ENCODE measurements at regions not wholly inside any gene's neighbourhood (a gene's known extent, or its start where the extent isn't known, plus 50 kb on each side); places are given as distances from the start of the nearest gene placed in this dataset.
"Not testable (repeated sequence)": the region's sequence is repeated elsewhere in the genome, so short reads cannot be mapped to it uniquely, and the experiment has no call there.

GRCh38 chr3:157857440-157857839, 248.8 kb downstream of the SHOX2 start:
- DNase-seq (ENCODE audit: low spot score), result no peak

DNA sequence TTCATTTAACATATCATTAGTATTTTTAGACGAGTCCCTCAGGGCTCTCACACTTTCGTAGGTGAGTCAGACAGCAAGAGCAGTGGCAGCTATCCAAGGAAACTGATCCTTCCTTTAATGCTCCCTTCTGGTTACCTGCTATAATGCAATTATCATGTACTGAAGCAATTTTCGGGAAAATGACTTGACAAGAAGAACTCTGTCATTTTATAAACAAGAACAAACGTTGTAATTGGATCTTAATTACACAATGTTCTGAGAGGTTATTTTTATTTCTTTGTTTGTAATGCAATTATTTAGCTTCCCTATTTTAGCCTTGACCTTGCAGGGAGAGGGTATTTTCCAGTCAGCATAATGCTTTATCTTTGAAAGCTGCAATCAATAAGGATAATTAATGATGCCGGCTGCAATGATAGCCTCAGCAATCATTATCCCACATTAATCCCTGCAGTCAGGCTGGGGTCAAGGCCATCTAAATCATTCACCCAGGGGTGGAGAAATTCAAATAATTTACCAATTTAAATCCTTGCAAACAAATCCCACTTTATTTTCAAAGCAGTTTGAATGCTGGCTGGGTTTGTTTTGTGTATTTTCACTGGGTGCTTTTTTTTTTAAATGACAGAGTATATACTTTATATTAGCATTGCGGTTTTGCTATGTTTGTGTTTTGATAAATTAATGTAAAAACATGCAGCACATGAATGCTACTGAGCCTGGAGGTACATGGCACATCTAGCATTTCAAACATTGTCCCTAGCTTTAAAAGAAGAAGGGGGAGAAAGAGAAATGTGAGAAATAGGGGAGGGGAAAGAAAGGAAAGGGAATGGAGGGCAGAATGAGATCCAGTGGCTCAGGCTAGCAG, 249.9 kb downstream of the SHOX2 start:
- no peak for DNase-seq (ENCODE audit: low spot score)

DNA sequence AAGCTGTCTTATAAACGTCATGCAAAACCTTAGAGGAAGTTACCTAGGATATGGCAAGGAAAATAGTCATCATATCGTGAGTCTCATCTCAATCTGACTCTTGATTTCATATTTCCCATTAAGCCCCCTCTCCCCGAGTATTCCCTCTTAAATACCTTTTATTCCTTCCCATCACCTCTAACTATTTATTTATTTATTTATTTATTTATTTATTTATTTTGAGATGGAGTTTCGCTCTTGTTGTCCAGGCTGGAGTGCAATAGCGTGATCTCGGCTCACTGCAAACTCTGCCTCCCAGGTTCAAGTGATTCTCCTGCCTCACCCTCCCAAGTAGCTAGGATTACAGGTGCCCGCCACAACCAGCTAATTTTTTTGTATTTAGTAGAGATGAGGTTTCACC, 260.4 kb downstream of the SHOX2 start:
- not testable (repeated sequence) for DNase-seq (ENCODE audit: low spot score)

- DNase-seq (ENCODE audit: low spot score), result no peak
Observed at GRCh38 chr3:157844800-157845565, 261.2 kb downstream of the SHOX2 start.

DNA sequence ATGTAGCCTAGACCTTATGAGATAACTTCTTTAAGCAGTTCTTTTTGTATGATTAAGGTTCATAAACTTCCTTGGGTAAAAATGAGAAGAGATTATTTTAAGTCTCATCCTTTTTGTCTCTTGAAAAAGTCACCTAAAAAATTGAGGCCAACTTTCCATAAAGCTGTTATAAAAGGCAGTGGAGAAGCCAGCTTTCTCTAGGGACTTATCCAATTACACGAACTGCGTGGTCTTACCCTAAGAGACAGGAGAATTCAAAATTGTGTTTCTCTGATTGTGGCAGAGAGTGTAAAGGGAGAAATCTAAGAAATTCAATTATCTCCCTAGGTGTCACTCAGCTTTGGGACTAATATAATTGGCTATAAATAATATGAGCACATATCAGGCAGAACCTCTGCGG, 262.0 kb downstream of the SHOX2 start:
- DNase-seq (ENCODE audit: low spot score), result no peak

DNA sequence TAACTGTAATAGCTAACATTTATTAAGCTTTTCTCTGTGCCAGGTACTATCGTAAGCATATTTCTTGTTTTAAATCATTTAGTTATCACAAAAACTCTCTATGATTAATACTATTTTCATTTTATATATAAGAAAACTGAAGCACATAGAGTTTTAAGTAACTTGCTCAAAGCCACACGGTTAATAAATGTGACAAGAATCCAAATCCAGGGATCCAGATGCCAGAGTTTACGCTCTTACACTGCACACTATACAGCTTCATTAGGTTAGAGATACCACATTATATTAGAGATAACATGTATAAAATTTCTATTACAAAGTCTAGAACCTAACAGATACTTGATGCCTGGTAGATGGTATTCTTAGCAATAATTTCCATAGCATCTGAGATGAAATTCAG, 265.2 kb downstream of the SHOX2 start:
- no peak for DNase-seq (ENCODE audit: low spot score)

DNA sequence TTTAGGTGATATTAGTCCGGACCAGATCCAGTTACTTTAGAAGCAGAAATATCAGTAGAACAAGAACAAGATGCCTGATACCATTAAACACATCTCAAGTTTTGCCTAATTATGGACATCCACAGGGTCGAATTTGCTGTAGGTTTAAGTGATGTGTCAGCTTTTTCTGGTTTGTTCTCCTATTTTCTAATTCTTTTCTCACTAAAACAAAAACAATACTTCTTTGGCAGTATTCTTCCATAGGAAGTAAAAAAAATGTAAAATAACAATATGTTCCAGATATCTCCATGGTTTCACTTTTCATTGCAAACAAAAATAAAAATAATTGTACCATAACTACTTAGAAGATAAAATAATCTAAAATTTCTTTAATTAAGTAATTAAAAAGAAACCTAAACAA, 265.7 kb downstream of the SHOX2 start:
- no peak for DNase-seq (ENCODE audit: low spot score)

DNA sequence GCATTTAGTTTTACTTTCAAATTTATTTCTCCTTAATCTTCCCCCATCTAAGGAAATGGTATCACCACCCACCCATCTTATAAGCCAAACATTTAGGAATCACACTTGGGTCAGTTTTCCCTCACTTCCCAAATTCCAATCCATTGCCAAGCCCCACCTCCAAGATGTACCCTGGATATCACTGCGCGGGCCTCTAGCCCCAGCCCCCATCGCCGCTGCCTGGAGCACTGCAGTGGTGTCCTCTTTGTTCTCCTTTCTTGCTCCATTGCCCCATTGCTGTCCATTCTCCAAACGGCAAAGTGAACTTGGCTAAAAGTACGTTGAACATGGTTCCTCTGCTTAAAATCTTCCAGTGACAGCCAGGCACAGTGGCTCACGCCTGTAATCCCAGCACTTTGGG, 267.8 kb downstream of the SHOX2 start:
- DNase-seq (ENCODE audit: low spot score), result no peak

GRCh38 chr3:157837336-157837735, 268.9 kb downstream of the SHOX2 start:
- DNase-seq (ENCODE audit: low spot score), result no peak

DNA sequence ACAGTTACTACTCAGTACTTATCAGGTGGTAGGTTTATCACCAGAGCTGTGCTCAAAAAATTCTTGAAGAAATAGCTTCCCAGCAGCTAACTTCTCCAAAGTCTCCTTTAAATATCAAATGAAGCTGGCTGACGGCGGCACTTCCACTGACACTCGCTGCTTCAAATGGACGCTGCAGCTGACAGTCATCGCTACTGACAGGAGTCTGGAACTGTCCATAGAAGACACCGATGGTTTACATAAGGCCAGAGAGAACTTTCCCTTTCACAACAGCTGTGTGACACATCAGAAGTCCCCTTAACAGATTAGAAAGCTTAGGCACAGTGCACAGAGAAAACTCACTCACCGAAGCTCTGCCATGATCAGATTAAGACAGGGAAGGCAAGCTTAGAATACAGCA, 270.2 kb downstream of the SHOX2 start:
- no peak for DNase-seq (ENCODE audit: low spot score)

GRCh38 chr3:157832588-157832987, 273.6 kb downstream of the SHOX2 start:
- DNase-seq (ENCODE audit: low spot score), result no peak

DNA sequence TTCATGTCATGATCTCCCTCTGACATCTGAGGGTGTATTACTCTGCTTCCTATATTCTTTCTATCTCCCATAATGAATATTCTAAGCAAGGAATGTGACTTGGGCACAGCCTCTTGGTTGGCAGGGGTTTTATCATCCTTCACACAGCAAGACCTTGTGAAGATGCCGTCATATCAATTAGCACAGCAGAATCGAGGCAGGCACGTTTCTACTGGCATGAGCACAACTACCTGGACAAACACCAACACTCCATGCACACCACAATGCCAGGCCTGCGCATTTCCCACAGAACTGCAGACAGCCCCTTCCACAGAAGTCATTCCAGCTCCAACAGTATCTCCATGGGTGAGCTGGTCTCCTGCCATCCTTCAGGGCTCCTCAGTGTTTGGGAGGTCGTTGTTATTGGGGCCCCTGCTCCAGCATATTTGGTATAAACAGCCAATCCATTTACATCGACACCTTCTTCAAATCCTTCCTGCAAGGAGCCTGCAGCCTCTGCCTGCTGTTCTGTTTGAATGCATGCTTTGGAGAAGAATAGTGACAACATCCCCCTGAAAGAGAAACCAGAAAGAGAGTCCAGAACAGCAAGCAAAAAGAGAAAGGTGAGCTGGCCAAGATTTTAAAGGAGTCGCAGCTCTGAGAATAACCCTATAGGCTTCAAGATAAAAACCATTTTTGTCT, 275.5 kb downstream of the SHOX2 start:
- DNase-seq (ENCODE audit: low spot score), result no peak

DNA sequence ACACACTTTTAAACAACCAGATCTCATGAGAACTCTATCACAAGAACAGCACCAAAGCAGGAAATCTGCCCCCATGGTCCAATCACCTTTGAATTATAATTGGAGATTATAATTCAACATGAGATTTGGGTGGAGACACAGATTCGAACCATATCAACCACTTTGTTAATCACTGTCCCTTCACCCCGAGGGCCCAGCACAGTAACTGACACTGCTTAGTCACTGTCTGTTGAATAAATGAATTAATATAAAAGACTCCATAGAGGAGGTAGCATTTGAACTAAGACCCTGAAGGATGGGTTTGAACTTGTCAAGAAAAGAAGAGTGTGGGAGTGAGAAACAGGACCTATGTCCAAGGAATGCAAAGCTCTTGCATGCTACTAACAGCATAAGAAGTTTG, 276.4 kb downstream of the SHOX2 start:
- DNase-seq (ENCODE audit: low spot score), result no peak

GRCh38 chr3:157824281-157824680, 281.9 kb downstream of the SHOX2 start:
- no peak for DNase-seq (ENCODE audit: low spot score)

DNA sequence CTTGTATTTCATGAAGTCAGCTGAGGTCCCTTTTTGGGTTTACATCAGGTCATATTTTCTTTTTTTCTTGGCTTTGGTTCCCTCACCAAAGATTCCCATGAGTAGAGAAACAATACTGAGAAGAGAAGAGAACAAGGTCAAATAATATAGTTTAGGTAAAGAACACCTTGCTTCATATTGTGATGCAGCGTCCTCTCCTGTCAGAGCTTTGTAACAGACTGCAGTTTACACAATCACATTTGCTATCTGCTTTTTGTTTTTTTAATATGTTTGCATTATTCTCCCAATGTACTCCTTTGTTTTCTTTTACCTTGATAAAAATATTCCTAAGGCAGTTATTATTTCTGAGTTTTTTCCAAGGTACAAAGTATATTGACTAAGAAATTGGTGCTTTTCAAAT, 283.2 kb downstream of the SHOX2 start:
- no peak for DNase-seq (ENCODE audit: low spot score)

DNA sequence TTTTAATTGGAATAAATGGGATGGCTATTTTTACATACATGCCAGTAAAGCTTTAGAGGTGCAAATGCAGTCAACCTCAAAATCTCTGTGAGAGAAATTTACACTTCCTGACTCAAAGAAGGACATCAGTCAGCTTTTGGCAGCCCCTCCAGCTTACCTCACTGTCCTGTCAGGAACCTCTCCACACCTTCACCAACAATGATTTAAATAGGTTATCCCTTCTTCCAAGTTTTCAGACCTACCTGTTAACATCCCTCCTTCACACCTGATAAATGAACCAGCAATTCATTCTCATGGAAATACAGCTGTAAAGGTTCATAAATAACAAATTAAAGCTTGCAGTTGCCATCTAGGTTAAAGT, 286.1 kb downstream of the SHOX2 start:
- DNase-seq (ENCODE audit: low spot score), result no peak

DNA sequence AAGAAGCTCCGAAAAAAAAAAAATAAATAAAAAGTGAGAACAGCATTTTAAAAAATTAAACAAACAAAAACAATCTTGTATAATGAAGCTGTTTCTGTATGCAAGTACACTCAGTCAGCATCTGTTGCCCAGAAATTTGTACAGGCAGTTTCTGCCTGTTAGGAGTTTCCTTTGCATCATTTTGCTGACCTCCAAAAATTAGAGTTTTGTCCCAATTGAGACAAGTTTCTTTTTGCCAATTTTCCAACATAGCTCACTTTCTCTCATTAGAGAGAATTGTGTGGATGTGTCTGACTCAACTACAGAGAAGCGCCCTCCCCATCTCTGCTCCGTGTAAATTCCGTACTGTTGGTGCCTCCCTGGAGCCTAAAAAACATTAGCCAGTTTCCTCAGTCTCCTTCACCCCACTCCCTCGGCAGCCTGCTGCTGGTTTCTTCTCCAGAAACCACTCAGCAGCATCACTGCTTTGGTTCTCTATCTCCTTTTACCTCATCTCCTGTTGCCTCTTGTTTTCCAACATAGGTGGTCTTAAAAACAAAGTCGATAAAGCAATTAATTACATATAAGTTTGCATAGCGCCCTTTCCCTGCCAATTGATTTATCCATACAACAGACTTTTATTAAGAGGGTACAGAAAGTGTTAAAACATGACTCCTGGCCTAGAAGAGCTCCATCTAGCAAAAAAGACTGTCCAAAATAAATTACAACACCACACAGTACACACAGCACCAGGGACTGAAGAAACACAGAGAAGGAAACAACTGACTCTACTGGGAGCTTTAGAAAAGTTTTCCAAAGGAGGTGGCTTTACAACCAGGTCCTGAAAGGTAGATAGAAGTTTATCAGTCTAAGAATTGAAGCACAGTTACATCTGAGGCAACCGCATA, 286.7 kb downstream of the SHOX2 start:
- no peak for DNase-seq (ENCODE audit: low spot score)

GRCh38 chr3:157816896-157817295, 289.3 kb downstream of the SHOX2 start:
- no peak for DNase-seq (ENCODE audit: low spot score)

- no peak for DNase-seq (ENCODE audit: low spot score)
Observed at GRCh38 chr3:157816296-157816695, 289.9 kb downstream of the SHOX2 start.

GRCh38 chr3:157815739-157816138, 290.5 kb downstream of the SHOX2 start:
- DNase-seq (ENCODE audit: low spot score), result no peak

GRCh38 chr3:157810924-157811718, 295.1 kb downstream of the SHOX2 start:
- DNase-seq (ENCODE audit: low spot score), result no peak

Measured in CD4-positive, alpha-beta T cell treated with Interleukin-15 for 4 hours (primary cell).